ENCODE measurements at regions not wholly inside any gene's neighbourhood (a gene's known extent, or its start where the extent isn't known, plus 50 kb on each side); places are given as distances from the start of the nearest gene placed in this dataset.

DNA sequence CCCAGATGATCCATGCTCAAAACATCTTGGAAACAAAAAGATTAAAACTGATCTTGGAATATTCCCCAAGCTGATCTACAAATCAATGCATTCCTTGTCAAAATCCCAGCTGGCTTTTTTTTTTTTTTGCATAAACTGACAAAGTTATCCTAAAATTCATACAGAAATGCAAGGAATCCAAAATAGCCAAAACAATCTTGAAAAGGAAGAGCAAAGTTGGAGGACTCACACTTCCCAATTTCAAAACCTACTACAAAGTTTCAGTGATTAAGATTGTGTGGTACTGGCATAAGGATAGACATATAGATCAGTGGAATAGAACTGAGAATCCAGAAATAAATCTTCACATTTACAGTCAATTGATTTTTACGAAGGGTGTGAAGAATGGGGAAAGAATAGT lies 306.8 kb upstream of the MGAT5 start:
- no TSS peak for BruUV-seq (replicated peaks)
- peak; percentile 56 for ATAC-seq (ENCODE audit: low read depth)

More for the DNA sequence above, 306.8 kb upstream of the MGAT5 start:
- H3K9me3 ChIP-seq (ENCODE audit: control insufficient read depth, insufficient read depth, low read length): no peaks in the 10 kb centered on the region
- in situ Hi-C loops (cut with MboI; ENCODE audit: low sequenced_read_pairs): no loop called here
- H3K56ac ChIP-seq (ENCODE audit: extremely low read depth, insufficient read depth, low read length): no peak overlapping the region
- no peaks in the 10 kb centered on the region for H3K79me1 ChIP-seq (ENCODE audit: low read depth in 1 of 2, low read length in 2 of 2)
- no peaks in the 10 kb centered on the region for H4K20me1 ChIP-seq (ENCODE audit: insufficient read depth, low read length)
- peak overlapping the region; percentile 79; the same call in 1 of the 2 replicates for H4K5ac ChIP-seq (ENCODE audit: low read depth, low read length)
- no peak overlapping the region for H2BK20ac ChIP-seq (ENCODE audit: low read depth, low read length)
- POLR2A ChIA-PET (ENCODE audit: unreplicated experiment): no interaction called here
- H2BK15ac ChIP-seq (ENCODE audit: low read depth, low read length): no peak overlapping the region
- DNase-seq: no peak
- peaks cover 5% of the 10 kb centered on the region for H3K4me1 ChIP-seq (ENCODE audit: control insufficient read depth, insufficient read depth, low read length)
- H2BK5ac ChIP-seq (ENCODE audit: low read depth, low read length, poor library complexity, severe bottlenecking): no peak overlapping the region
- H3K4me3 ChIP-seq (ENCODE audit: insufficient read depth, low read depth, low read length): no peak overlapping the region
- H3K4me2 ChIP-seq (ENCODE audit: low read depth, low read length): no peak overlapping the region
- H3K9me1 ChIP-seq (ENCODE audit: insufficient read depth, low read length): no peaks in the 10 kb centered on the region
- no peak overlapping the region for H4K91ac ChIP-seq (ENCODE audit: insufficient read depth, low read depth, low read length)
- H3K9ac ChIP-seq (ENCODE audit: low read depth, low read length): no peak overlapping the region
- TF ChIP-seq RAD21 (IDR thresholded peaks at IDR 0.05; ENCODE audit: low read length) (no peak), CTCF (conservative IDR thresholded peaks at IDR 0.05; ENCODE audit: low read depth, low read length) (no peak), BHLHE40 (IDR thresholded peaks at IDR 0.05; ENCODE audit: low read depth, low read length) (no peak), POLR2A (IDR thresholded peaks at IDR 0.05; ENCODE audit: low read depth, low read length) (no peak), MXI1 (IDR thresholded peaks at IDR 0.05; ENCODE audit: borderline replicate concordance, low read depth, low read length) (no peak)
- no peak overlapping the region for H3K4ac ChIP-seq (ENCODE audit: low read depth, low read length)
- H2BK120ac ChIP-seq (ENCODE audit: low read depth, low read length): no peak overlapping the region
- H4K8ac ChIP-seq (ENCODE audit: low read depth in 2 of 2, low read length in 2 of 2): no peak overlapping the region
- peaks cover 7% of the 10 kb centered on the region; the same call in 1 of the 2 replicates for H3K27me3 ChIP-seq (ENCODE audit: control insufficient read depth, insufficient read depth, low read length)
- WGBS, 2 experiments (ENCODE audit: extremely low coverage in 2 of 2, insufficient read length in 1 of 2): no CpG with 5 or more reads among the region's 1 CpG
- H3K23ac ChIP-seq (ENCODE audit: low read depth, low read length): no peak overlapping the region
- H2AK5ac ChIP-seq (ENCODE audit: low read depth, low read length): no peak overlapping the region
- dilution Hi-C loops (cut with HindIII; ENCODE audit: low sequenced_read_pairs, unreplicated experiment): no loop called here
- H3K36me3 ChIP-seq (ENCODE audit: control insufficient read depth, insufficient read depth, low read length): no peaks in the 10 kb centered on the region
- no peak overlapping the region for H3K14ac ChIP-seq (replicated peaks; ENCODE audit: low read depth, low read length)
- no peak overlapping the region; the same call in 1 of the 2 replicates for H3K18ac ChIP-seq (ENCODE audit: low read depth, low read length)
- CTCF ChIA-PET: interaction anchor here (0.6 to 1.2 kb wide), 3 partner anchors 13 to 395 kb away, joined by 3 read pairs; no protein-coding TSS in a partner anchor
- intact Hi-C loops (cut with micrococcal nuclease): no loop called here
- peak overlapping the region; percentile 42; the same call in 1 of the 2 replicates for H3K27ac ChIP-seq (ENCODE audit: insufficient read depth, low read length)
- no peak overlapping the region for H2AFZ ChIP-seq (replicated peaks; ENCODE audit: low read length, poor library complexity)
- no peak overlapping the region for H2AK9ac ChIP-seq (replicated peaks; ENCODE audit: low read depth, low read length, poor library complexity)
